ENCODE measurements at regions not wholly inside any gene's neighbourhood (a gene's known extent, or its start where the extent isn't known, plus 50 kb on each side); places are given as distances from the start of the nearest gene placed in this dataset.

GRCh38 chr2:151042964-151043363 lies 218.7 kb downstream of the RBM43 start:
- TF ChIP-seq CTCF (IDR thresholded peaks at IDR 0.05): no peak
- no peak for TF ChIP-seq EZH2phosphoT487 (IDR thresholded peaks at IDR 0.05)
